ENCODE measurements at regions not wholly inside any gene's neighbourhood (a gene's known extent, or its start where the extent isn't known, plus 50 kb on each side); places are given as distances from the start of the nearest gene placed in this dataset.

DNA sequence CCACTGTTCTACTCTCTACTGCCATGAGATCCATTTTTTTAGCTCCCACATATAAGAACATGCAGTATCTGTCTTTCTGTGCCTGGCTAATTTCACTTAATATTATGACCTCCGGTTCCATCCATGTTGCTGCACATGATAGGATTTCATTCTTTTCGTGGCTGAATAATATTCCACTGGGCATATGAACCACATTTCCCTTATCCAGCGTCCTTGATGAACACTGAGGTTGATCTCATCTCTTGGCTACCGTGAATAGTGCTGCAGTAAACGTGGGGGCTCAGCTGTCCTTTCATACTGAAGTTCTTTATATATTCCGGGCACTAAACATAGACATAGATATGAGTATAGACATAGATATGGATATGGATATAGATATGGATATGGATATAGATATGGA is 109.3 kb upstream of the TNRC6C start:
- intact Hi-C loops (cut with DNase I): no loop called here
- TF ChIP-seq POLR2A (IDR thresholded peaks at IDR 0.05) (no peak), EP300 (IDR thresholded peaks at IDR 0.05) (no peak)
- TF ChIP-seq, protein P1, sequence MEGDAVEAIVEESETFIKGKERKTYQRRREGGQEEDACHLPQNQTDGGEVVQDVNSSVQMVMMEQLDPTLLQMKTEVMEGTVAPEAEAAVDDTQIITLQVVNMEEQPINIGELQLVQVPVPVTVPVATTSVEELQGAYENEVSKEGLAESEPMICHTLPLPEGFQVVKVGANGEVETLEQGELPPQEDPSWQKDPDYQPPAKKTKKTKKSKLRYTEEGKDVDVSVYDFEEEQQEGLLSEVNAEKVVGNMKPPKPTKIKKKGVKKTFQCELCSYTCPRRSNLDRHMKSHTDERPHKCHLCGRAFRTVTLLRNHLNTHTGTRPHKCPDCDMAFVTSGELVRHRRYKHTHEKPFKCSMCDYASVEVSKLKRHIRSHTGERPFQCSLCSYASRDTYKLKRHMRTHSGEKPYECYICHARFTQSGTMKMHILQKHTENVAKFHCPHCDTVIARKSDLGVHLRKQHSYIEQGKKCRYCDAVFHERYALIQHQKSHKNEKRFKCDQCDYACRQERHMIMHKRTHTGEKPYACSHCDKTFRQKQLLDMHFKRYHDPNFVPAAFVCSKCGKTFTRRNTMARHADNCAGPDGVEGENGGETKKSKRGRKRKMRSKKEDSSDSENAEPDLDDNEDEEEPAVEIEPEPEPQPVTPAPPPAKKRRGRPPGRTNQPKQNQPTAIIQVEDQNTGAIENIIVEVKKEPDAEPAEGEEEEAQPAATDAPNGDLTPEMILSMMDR (IDR thresholded peaks at IDR 0.05): no peak
- 79 to 85% (median 82%) methylated on average over 6 of the region's 6 CpGs for WGBS, 3 donors
- H3K27ac ChIP-seq: no peak overlapping the region
- no peaks in the 10 kb centered on the region for H3K36me3 ChIP-seq
- no peak for DNase-seq
- no peaks in the 10 kb centered on the region for H3K4me1 ChIP-seq (ENCODE audit: insufficient read depth)
- no peak overlapping the region for H3K4me3 ChIP-seq
- no peaks in the 10 kb centered on the region for H3K9me3 ChIP-seq
- H3K27me3 ChIP-seq: no peaks in the 10 kb centered on the region

GRCh38 chr17:77851921-77852320 is 106.6 kb upstream of the TNRC6C start:
- intact Hi-C loops (cut with DNase I): no loop called here
- DNase-seq: no peak
- WGBS, 3 donors: 86 to 95% (median 91%) methylated on average over 5 of the region's 5 CpGs

DNA sequence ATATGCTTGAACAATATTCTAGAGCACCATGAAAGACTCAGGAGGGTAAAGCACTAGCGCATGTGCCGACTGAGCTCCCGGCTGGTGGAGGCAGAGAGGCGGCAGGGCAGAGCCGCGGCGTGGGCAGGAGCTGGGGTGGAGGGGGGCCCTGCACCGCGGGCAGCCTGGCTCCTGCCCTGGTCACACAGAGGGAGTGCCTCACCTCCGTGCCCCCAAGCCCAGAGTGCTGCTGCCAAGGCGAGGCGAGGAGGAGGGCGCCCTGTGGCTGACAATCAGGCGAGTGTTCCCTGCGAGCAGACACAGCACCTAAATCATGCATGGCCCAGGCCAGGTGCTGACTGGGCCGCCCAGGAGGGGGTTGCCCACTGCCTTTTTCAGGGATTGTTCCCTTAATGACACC is 105.8 kb upstream of the TNRC6C start:
- 64 to 89% (median 72%) methylated on average over 13 to 16 of the region's 16 CpGs for WGBS, 3 donors
- DNase-seq: no peak

More at GRCh38 chr17:77851921-77852320, 106.6 kb upstream of the TNRC6C start:
- no peaks in the 10 kb centered on the region for H3K4me1 ChIP-seq (ENCODE audit: insufficient read depth)
- no peak overlapping the region for H3K4me3 ChIP-seq
- no peaks in the 10 kb centered on the region for H3K27me3 ChIP-seq
- TF ChIP-seq POLR2A (IDR thresholded peaks at IDR 0.05): no peak
- TF ChIP-seq EP300 (IDR thresholded peaks at IDR 0.05): no peak
- TF ChIP-seq, protein P1 (IDR thresholded peaks at IDR 0.05): no peak
- no peaks in the 10 kb centered on the region for H3K9me3 ChIP-seq
- no peaks in the 10 kb centered on the region for H3K36me3 ChIP-seq
- H3K27ac ChIP-seq: no peak overlapping the region

GRCh38 chr17:77853191-77853977 is 105.1 kb upstream of the TNRC6C start:
- H3K36me3 ChIP-seq: no peaks in the 10 kb centered on the region
- intact Hi-C loops (cut with DNase I): no loop called here
- no peaks in the 10 kb centered on the region for H3K27me3 ChIP-seq
- DNase-seq: no peak
- TF ChIP-seq POLR2A (IDR thresholded peaks at IDR 0.05) (no peak), EP300 (IDR thresholded peaks at IDR 0.05) (no peak)
- TF ChIP-seq, protein P1 (IDR thresholded peaks at IDR 0.05): no peak
- H3K4me3 ChIP-seq: no peak overlapping the region
- WGBS, 3 donors: 82 to 90% (median 88%) methylated on average over 20 of the region's 20 CpGs
- no peak overlapping the region for H3K27ac ChIP-seq
- H3K4me1 ChIP-seq (ENCODE audit: insufficient read depth): no peaks in the 10 kb centered on the region
- no peaks in the 10 kb centered on the region for H3K9me3 ChIP-seq

More for the DNA sequence above, 105.8 kb upstream of the TNRC6C start:
- Histone ChIP-seq H3K27ac (no peak overlapping the region), H3K4me3 (no peak overlapping the region), H3K36me3 (no peaks in the 10 kb centered on the region), H3K9me3 (no peaks in the 10 kb centered on the region), H3K4me1 (ENCODE audit: insufficient read depth) (no peaks in the 10 kb centered on the region), H3K27me3 (no peaks in the 10 kb centered on the region)
- TF ChIP-seq, protein P1 (IDR thresholded peaks at IDR 0.05): no peak
- TF ChIP-seq EP300 (IDR thresholded peaks at IDR 0.05) (no peak), POLR2A (IDR thresholded peaks at IDR 0.05) (no peak)
- intact Hi-C loops (cut with DNase I): no loop called here
